Tibial nerve (tissue), 4 donors: ENCODE measurements at regions not wholly inside any gene's neighbourhood (a gene's known extent, or its start where the extent isn't known, plus 50 kb on each side); places are given as distances from the start of the nearest gene placed in this dataset.

Experiments
- DNase-seq, 2 donors: peaks; one replicate each; pipeline ENCODE4 v3.0.0-alpha.2; 2019; ENCODE audit warnings: low spot score in 2 of 2
- H3K27ac ChIP-seq, 4 donors: fragments of 200-600 bp; sonication (generic) in 3 of 4; one replicate each; pipeline ENCODE4 v1.5.1; 2017 to 2019; ENCODE audit warnings: mild to moderate bottlenecking in 1 of 4
- H3K27me3 ChIP-seq, 2 donors: fragments of 200-600 bp; sonication (generic) in 1 of 2; one replicate each; pipeline versions ENCODE4 v1.5.1 to v1.6.0; 2017 to 2019
- H3K36me3 ChIP-seq, 3 donors: fragments of 200-600 bp; sonication (generic); one replicate each; pipeline ENCODE4 v1.5.1; 2018 to 2019
- H3K4me1 ChIP-seq, 4 donors: fragments of 200-600 bp; sonication (generic) in 3 of 4; one replicate each; pipeline ENCODE4 v1.5.1; 2017 to 2019
- H3K4me3 ChIP-seq, 4 donors: fragments of 200-600 bp; sonication (generic) in 3 of 4; one replicate each; pipeline ENCODE4 v1.5.1; 2017 to 2019; ENCODE audit warnings: mild to moderate bottlenecking in 1 of 4, moderate library complexity in 1 of 4
- H3K9me3 ChIP-seq, 4 donors: fragments of 200-600 bp; sonication (generic) in 3 of 4; one replicate each; pipeline ENCODE4 v1.5.1; 2017 to 2019
- CTCF ChIP-seq, 5 experiments: fragments of 200-600 bp in 3 of 5; fragments of 450-650 bp in 2 of 5; sonication (generic) in 3 of 5; IDR thresholded peaks; one replicate each; pipeline ENCODE4 v1.5.1; 2016 to 2019; ENCODE audit warnings: antibody characterized with exemption in 5 of 5, mild to moderate bottlenecking in 3 of 5, moderate library complexity in 2 of 5
- EP300 ChIP-seq, 2 donors: sonication (generic); formaldehyde crosslinking; IDR thresholded peaks; one replicate each; pipeline ENCODE4 v1.6.1; 2017; ENCODE audit warnings: antibody characterized with exemption in 2 of 2, mild to moderate bottlenecking in 1 of 2
- POLR2A ChIP-seq, 2 donors: fragments of 450-650 bp; IDR thresholded peaks; one replicate each; pipeline ENCODE4 v1.6.1; 2017; ENCODE audit warnings: antibody characterized with exemption in 2 of 2, mild to moderate bottlenecking in 2 of 2, moderate library complexity in 2 of 2
- WGBS, 2 donors: methylation state at CpG; one replicate each; pipeline ENCODE4 v1.1.5; 2018; 5-methylcytosine and 5-hydroxymethylcytosine counted together

GRCh38 chr6:144978208-144978607 lies 693.1 kb downstream of the UTRN start:
- DNase-seq, result no peak
- Histone ChIP-seq H3K27ac (no peak overlapping the region), H3K27me3 (no peaks in the 10 kb centered on the region), H3K4me1 (no peaks in the 10 kb centered on the region), H3K9me3 (peaks cover 0 to 3% (median 0%) of the 10 kb centered on the region in 4 donors), H3K4me3 (no peak overlapping the region), H3K36me3 (no peaks in the 10 kb centered on the region)
- no peak for TF ChIP-seq POLR2A (IDR thresholded peaks at IDR 0.05)
- no peak for TF ChIP-seq EP300 (IDR thresholded peaks at IDR 0.05)
- TF ChIP-seq CTCF (IDR thresholded peaks at IDR 0.05), result no peak

GRCh38 chr6:144986271-144986670 lies 701.1 kb downstream of the UTRN start:
- TF ChIP-seq POLR2A (IDR thresholded peaks at IDR 0.05), result no peak
- TF ChIP-seq CTCF (IDR thresholded peaks at IDR 0.05), result no peak
- TF ChIP-seq EP300 (IDR thresholded peaks at IDR 0.05), result no peak
- no peak for DNase-seq
- Histone ChIP-seq H3K27ac (no peak overlapping the region), H3K36me3 (no peaks in the 10 kb centered on the region), H3K27me3 (no peaks in the 10 kb centered on the region), H3K4me3 (no peak overlapping the region), H3K9me3 (peaks cover 0 to 6% (median 0%) of the 10 kb centered on the region in 4 donors), H3K4me1 (no peaks in the 10 kb centered on the region)
- 93 to 96% methylated on average over 2 of the region's 2 CpGs for WGBS, 2 donors

- Histone ChIP-seq H3K36me3 (no peaks in the 10 kb centered on the region), H3K9me3 (peaks cover 0 to 6% (median 0%) of the 10 kb centered on the region in 4 donors), H3K4me1 (no peaks in the 10 kb centered on the region), H3K27me3 (no peaks in the 10 kb centered on the region), H3K4me3 (no peak overlapping the region), H3K27ac (no peak overlapping the region)
- WGBS, 2 donors, result 57 to 64% methylated on average over 5 of the region's 5 CpGs
- no peak for TF ChIP-seq CTCF (IDR thresholded peaks at IDR 0.05)
- TF ChIP-seq EP300 (IDR thresholded peaks at IDR 0.05), result no peak
- no peak for TF ChIP-seq POLR2A (IDR thresholded peaks at IDR 0.05)
- DNase-seq, result no peak
Observed at GRCh38 chr6:144989319-144990107, 704.4 kb downstream of the UTRN start.

- DNase-seq, result no peak
- H3K27ac ChIP-seq, result no peak overlapping the region
- no peaks in the 10 kb centered on the region for H3K27me3 ChIP-seq
- H3K4me1 ChIP-seq, result no peaks in the 10 kb centered on the region
- no peaks in the 10 kb centered on the region for H3K36me3 ChIP-seq
- WGBS, 2 donors, result 73 to 83% methylated on average over 3 of the region's 3 CpGs
- TF ChIP-seq POLR2A (IDR thresholded peaks at IDR 0.05), result no peak
- no peak for TF ChIP-seq EP300 (IDR thresholded peaks at IDR 0.05)
- no peak for TF ChIP-seq CTCF (IDR thresholded peaks at IDR 0.05)
- no peaks in the 10 kb centered on the region for H3K9me3 ChIP-seq
- no peak overlapping the region for H3K4me3 ChIP-seq
Observed at GRCh38 chr6:144990784-144991183, 705.6 kb downstream of the UTRN start.

- H3K27me3 ChIP-seq, result no peaks in the 10 kb centered on the region
- 60 to 63% methylated on average over 3 of the region's 3 CpGs for WGBS, 2 donors
- H3K36me3 ChIP-seq, result no peaks in the 10 kb centered on the region
- no peaks in the 10 kb centered on the region for H3K4me1 ChIP-seq
- no peak for TF ChIP-seq EP300 (IDR thresholded peaks at IDR 0.05)
- no peak for TF ChIP-seq CTCF (IDR thresholded peaks at IDR 0.05)
- TF ChIP-seq POLR2A (IDR thresholded peaks at IDR 0.05), result no peak
- H3K9me3 ChIP-seq, result no peaks in the 10 kb centered on the region
- H3K27ac ChIP-seq, result no peak overlapping the region
- H3K4me3 ChIP-seq, result no peak overlapping the region
- DNase-seq, result no peak
Observed at GRCh38 chr6:144993870-144994269, 708.7 kb downstream of the UTRN start.
